Inferior parietal cortex (tissue), 1 donor: ENCODE measurements at regions not wholly inside any gene's neighbourhood (a gene's known extent, or its start where the extent isn't known, plus 50 kb on each side); places are given as distances from the start of the nearest gene placed in this dataset.
"Not testable (repeated sequence)": the region's sequence is repeated elsewhere in the genome, so short reads cannot be mapped to it uniquely, and the experiment has no call there.

Source experiments
- DNase-seq: peaks from one replicate; pipeline ENCODE4 v3.0.0-alpha.2; 2016; ENCODE audit errors: extremely low spot score

DNA sequence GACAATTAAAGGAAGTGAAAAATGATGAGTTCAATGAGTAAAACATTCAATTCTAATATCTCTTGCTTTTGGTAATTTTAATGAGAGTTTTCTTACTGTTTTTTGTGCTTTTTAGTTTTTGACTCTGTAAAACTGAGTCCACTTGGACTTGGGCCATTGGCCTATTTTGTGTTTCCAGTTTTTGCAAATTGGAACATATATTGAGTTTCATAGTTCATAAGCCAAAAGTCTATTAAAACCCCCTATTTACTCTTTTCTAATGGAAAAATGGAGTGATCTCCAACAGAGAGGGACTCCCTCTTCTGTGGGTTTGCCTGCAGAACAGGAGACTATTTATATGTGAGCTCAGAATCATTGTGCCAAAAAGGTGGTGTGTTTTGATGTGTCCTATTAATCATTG is 219.7 kb upstream of the SPRY2 start:
- no peak for DNase-seq

DNA sequence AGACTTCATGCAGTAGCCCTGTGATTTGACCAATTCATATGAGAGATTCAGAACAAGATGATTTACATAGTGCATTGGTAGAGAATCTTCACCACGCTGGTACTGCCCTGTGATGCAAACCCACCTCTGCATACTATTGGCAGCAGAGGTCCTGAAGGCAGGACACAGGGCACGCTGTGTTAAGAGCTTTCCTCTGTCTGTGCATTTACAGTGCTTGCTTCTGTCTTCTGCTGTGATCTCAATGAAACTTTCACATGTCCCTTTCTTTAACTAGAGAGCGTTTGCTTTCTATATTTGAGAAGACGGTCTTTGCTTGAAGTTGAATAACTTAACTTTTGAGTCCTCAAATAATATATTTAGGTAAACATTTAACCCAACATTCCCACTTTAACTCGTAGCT is 219.0 kb upstream of the SPRY2 start:
- no peak for DNase-seq

GRCh38 chr13:80558074-80558473 is 217.1 kb upstream of the SPRY2 start:
- DNase-seq: no peak

- no peak for DNase-seq
These were observed 215.1 kb upstream of the SPRY2 start for GRCh38 chr13:80555796-80556678.

GRCh38 chr13:80552851-80553440 is 212.0 kb upstream of the SPRY2 start:
- no peak for DNase-seq

DNA sequence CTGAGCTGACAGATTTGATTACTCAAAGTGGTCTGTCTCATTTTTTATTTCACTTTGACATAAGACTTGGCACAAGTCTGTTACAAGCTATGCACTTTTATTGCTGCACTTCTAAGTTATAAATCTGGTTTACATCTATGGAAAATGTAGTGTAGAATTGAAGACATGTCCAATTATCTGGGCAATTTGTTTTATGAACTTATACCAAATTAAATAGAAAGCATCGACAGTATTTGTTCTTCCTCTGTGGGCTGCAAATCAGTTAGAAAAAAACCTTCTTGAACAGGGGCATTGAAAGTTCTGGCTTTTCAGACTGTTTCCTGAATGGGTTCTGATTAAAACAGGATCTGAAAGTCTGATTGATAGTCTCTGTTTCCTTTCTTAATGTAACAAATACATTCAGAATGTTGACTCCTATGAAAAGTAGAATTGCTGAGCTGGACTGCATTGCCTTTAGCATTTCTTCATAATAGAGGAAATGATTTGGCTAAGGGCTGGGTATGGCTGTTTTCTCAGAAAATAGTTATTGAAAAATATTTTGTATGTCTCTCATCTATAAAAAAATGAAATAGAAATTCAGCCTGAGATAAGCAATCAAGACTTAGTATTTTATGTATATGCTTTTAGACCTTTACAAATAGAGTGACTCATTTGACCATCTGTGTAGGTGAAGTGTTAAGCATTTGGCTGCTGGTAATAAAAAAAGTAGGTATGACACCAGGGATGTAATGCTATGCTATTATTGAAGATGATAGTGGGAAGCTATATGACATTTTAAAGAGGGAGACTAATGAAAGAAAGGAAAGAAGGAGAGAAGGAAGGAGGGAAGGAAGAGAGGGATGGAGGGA is 210.9 kb upstream of the SPRY2 start:
- DNase-seq: no peak

GRCh38 chr13:80550971-80551441 is 210.1 kb upstream of the SPRY2 start:
- DNase-seq: no peak

- no peak for DNase-seq
These were observed 208.0 kb upstream of the SPRY2 start for GRCh38 chr13:80548915-80549314.

DNA sequence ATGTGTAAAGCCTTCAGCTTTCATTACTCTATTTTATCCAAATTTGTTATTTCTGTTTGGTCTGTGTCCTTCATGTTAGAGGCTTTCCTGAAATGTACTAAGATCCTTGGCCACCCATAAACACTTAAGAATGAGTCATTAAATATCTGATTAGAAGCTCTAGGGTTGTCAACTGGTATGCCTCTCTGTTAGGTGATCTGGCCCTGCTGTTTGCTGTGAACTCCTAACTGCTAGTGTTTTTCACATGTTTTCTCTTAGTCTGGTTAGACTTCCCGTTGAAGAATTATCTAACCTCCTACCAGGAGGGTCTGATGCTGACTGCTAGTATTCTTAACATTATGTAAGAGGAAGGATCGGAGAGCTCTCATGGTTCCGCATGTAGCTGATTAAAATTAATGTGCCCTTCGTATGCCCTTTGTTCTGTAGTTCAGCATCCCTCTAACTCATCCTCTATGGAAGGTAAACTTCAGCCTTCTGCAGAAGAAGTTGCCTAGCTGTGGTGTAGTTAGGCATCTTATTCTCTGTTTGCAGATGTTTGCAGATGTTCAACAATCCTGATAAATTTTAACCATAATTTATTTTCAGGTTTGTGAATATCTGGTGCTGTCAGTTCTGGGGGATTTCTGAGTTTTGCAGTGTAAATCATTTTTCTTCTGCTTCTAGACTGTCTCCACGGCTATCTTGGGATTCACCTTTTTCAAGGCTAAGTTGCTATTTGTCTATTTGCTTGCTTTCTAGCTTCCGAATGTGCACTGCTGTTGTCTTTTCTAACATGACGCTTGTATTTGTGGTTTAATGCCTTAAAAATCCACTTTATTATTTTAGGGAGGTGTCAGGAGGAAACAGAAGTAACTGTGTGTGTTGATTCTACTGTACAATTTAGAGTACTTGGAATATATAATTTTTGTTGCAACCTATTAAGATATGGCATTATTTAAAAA is 207.2 kb upstream of the SPRY2 start:
- DNase-seq: no peak

DNA sequence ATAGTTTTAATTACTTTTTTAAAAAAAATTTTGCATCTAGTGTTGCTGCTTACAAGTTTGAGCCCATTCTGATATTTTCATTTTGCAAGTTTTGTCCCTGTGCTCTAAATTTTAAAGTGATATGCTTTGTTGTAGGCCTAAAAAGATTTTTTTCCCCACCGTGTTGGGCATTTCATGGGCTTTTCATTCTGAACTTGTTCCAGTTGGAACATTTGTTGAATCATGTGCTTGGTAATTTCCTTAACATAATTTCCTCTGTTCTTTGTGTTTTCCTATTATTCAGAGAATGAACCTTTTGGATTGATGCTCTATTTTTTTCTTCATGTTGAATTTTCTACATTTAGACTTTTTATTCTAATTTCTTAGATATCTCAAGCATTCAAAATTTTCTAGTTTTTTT is 206.4 kb upstream of the SPRY2 start:
- DNase-seq: no peak

- DNase-seq: no peak
These were observed 192.2 kb upstream of the SPRY2 start for GRCh38 chr13:80533175-80533574.

DNA sequence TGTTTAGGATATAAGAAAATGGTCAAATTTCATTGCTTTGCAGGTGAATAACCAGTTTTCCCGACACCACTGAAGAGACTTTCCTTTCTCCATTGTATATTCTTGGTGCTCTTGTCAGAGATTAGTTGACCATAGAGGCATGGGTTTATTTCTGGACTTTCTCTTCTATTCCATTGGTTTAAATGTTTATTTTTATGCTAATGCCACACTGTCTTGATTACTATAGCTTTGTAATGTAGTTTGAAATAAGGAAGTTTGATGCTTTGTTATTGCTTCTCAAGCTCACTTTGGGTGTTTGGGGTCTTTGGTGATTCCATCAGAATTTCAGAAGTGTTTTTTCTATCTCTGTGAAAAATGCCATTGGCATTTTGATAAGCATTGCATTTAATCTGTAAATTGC is 190.0 kb upstream of the SPRY2 start:
- DNase-seq: no peak

DNA sequence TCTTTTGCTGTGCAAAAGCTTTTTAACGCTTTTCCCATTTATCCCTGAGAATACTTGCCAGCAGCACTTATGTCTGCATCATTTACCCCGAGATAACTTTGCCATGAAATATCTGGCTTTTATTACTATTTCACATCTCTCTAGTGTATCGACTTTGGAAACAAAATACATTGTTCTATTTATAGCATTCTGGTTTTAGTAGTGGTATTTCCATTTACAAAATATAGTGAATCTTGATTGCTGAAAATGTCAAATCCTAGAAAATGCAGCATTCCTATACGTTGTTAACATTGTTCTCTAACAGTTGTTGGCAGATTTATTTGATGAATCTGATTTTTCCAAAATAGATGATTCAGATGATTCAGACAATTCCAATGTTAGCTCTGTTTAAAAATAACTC is 189.3 kb upstream of the SPRY2 start:
- DNase-seq: no peak

DNA sequence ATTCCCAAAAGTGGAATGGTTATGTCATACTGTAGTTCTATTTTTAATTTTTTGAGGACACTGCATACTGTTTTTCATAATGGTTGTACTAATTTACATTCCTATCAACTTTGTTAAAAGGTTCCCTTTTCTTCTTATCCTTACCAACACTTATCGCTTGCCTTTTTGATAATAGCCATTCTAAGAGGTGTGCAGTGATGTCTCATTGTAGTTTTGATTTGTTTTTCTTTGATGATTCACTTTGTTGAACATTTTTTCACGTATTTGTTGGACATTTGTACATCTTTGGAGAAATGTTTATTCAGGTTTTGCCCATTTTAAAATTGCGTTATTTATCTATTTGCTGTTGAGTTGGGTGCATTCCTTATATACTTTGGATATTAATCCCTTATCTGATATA is 188.8 kb upstream of the SPRY2 start:
- DNase-seq: no peak

GRCh38 chr13:80528733-80529132 is 187.8 kb upstream of the SPRY2 start:
- DNase-seq: no peak

DNA sequence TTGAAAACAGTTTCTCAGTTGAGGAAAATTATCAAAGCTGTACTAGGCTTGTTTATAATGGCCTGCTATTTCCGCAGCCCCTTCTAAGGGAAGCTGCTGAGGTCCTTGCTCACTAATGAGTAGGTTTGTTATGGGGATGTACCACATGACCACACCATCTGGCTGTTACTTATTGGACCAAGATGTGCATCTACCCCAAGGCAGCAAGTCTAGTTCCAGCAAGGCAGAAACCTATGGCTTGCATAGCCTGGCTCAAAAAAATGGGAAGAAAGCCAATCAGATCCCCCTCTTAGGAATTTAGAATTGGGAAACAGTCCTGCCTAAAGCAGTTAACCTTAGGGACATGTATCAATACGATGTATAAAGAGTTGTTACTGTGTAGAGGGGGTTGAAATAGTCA is 186.5 kb upstream of the SPRY2 start:
- DNase-seq: no peak

DNA sequence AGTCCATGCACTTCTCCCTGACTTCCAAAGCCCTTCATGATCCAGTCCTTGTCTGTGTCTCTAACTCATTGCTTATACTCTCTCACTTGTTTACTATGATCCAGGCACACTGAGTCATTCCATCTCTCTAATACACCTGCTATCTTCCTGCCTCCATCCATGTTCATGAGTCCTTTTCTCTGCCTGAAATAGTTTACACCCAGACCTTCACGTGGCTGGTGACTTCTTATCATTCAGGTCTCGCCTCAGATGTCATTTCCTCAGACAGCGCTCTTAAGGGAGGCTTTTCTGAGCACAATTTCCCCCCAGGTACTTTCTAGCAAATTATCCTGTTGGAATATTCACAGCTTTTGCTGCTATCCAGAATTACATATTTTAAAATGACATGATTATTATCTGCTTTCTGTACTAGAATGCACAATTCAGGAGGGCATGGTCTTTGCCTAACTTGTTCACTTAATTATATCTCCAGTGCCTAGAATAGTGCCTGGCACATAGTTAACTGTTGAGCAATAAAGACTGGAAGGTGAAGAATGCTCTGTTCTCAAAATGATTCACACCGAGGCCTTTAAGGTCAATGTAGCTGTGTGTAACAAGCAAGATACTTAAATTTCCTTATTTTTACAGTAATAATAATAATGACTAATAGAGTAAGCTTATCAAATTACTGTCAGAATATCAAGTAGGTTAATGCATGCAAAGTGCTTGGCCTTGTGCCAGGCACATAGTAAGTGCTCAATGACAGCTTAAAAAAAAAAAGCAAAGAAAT is 183.7 kb upstream of the SPRY2 start:
- DNase-seq: no peak

DNA sequence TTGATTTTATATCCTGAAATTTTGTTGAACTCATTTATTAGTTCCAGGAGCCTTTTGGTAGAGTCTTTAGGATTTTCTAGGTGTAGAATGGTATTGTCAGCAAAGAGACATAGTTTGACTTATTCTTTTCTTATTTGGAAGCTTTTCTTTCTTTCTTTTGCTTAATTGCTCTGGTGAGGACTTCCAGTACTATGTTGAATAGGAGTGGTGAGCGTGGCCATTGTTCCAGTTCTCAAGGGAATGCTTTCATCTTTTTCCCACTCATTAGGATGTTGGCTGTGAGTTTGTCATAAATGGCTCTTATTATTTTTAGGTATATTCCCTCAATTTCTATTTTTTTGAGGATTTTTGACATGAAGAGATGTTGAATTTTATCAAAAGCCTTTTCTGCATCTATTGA is 182.2 kb upstream of the SPRY2 start:
- DNase-seq: no peak

GRCh38 chr13:80522463-80522862 is 181.5 kb upstream of the SPRY2 start:
- not testable (repeated sequence) for DNase-seq

GRCh38 chr13:80516818-80517348 is 176.0 kb upstream of the SPRY2 start:
- no peak for DNase-seq
